ENCODE measurements at regions not wholly inside any gene's neighbourhood (a gene's known extent, or its start where the extent isn't known, plus 50 kb on each side); places are given as distances from the start of the nearest gene placed in this dataset.

DNA sequence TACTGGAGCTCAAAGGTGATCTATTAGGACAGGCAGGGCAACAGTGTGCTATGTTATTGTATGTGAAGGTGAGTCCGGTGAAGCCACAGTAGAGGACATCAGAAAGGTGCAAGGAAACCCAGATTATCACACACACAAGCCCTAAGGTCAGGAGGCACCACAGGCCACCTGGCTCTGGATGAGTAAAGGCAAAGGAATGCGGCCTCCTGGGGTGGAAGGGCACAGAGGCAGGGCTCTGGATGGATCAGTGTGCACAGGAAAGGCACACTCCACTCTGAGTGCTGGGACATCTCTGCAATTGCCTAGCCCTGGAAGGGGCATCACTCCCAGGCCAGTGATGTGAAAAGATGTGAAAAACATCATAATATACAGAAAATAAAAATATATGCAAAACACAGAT, 683.5 kb downstream of the TRIML1 start:
- DNase-seq (ENCODE audit: low read depth in 2 of 2), result no peak

DNA sequence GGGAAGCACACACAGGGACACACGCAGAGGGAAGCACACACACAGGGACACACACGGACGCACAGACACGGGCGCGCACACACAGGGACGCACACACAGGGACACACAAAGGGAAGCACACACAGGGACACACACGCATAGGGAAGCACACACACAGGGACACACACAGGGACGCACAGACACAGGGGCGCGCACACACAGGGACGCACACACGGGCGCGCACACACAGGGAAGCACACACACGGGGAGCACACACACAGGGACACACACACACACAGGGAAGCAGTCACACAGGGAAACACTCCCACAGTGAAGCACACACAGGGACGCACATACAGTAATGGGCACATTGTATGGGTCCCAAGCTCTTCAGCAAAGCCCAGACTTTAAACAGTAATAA, 685.3 kb downstream of the TRIML1 start:
- no peak for DNase-seq (ENCODE audit: low read depth in 2 of 2)

- no peak for DNase-seq (ENCODE audit: low read depth in 2 of 2)
Observed at GRCh38 chr4:188826393-188826792, 687.2 kb downstream of the TRIML1 start.

- no peak for DNase-seq (ENCODE audit: low read depth in 2 of 2)
Observed at GRCh38 chr4:188839704-188840103, 700.5 kb downstream of the TRIML1 start.

DNA sequence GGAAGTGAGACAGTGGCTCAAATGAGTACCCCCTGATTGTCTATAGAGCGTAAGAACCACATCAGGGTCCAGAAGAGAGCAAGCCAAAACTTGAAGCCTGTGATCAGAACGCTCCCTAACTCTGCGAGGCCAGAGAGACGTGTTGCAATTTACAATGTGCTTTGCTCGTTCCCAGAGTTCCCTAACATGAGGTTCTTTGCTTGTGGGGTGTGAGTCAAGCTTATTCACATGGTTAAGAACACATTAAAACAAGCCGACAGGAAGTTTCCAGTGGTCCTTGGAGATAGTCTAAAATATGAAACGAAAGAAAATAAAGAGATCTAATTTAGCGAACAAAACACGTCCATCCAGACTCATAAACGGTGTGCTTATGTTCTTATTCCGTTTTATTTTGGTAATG, 702.3 kb downstream of the TRIML1 start:
- no peak for DNase-seq (ENCODE audit: low read depth in 2 of 2)

DNA sequence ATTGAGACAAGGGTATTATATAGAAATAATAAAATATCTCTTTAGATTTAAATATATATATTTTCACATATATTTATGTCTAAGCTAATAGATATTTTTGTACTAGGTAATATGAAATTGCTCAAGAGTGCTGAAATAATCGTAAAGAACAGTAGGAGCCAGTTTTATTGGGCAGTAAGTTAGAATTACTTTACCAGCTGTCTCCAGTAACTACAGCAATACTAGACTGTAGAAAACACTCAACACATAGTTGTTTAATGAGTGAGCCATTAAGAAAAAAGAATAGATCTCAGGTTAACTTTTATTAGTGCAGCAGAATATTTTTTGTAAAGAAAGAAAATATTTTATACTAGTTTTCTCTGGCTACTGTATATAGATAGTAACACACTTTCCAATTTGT, 715.2 kb downstream of the TRIML1 start:
- DNase-seq (ENCODE audit: low read depth in 2 of 2), result no peak

GRCh38 chr4:188858696-188859095, 719.5 kb downstream of the TRIML1 start:
- no peak for DNase-seq (ENCODE audit: low read depth in 2 of 2)

DNA sequence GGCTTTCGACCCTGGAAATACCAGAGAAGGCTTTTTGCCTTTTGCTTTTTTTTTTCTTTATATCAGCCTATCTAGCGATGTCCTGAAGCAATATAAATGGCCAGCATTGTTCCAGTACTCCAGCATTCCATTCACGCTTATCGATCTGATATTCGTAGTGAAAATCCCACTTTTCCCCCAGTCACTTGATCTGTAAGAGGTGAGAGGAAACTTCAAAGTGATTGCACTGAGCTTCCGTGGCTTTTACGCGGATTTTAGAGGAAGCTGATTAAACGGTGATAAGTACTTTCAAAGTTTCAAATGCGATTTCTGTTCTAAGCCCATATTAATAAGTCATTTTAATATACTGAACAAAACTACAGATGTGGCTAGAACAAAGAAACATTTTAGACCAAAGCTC, 725.5 kb downstream of the TRIML1 start:
- DNase-seq (ENCODE audit: low read depth in 2 of 2), result no peak

- DNase-seq (ENCODE audit: low read depth in 2 of 2), result no peak
Observed at GRCh38 chr4:188867796-188868195, 728.6 kb downstream of the TRIML1 start.

GRCh38 chr4:188869581-188869980, 730.3 kb downstream of the TRIML1 start:
- DNase-seq (ENCODE audit: low read depth in 2 of 2), result no peak

DNA sequence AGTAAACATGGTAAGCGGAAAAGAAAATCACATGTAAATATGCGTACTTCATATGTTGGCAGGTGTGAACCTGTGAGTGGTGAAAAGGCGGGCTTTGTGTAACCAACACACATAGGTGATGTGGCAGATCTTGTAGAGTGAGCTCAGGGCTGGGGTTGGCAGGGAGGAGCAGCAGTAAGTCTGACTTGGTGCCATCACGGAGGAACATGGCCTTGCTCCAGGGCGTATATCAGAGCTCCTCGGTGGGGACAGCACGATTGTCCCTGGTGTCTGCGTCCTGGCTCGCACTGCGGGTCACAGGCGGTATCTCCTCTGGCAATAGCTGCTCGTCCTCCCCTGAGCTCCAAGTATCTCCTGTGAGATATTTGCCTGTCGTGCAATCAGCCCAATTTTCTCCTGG, 733.6 kb downstream of the TRIML1 start:
- no peak for DNase-seq (ENCODE audit: low read depth in 2 of 2)

- no peak for DNase-seq (ENCODE audit: low read depth in 2 of 2)
Observed at GRCh38 chr4:188876881-188877280, 737.6 kb downstream of the TRIML1 start.

DNA sequence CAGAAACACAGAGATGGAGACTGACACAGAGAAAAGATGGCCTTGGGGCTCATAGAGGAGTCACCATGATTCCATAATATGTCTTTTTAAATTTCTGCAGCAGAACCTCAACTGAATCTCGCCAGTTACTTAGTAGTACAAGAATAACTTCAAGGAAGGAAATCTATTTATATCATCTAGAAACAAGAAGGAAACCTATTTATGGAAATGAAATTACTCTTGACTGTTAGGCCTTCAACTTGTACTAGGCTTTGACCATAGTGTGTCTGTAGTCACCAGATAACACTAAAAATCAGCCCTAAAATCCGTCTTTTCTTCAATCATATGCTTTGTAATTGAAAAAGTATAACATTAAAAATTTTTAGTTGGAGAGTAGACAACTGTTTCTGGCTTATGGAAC, 740.4 kb downstream of the TRIML1 start:
- no peak for DNase-seq (ENCODE audit: low read depth in 2 of 2)

DNA sequence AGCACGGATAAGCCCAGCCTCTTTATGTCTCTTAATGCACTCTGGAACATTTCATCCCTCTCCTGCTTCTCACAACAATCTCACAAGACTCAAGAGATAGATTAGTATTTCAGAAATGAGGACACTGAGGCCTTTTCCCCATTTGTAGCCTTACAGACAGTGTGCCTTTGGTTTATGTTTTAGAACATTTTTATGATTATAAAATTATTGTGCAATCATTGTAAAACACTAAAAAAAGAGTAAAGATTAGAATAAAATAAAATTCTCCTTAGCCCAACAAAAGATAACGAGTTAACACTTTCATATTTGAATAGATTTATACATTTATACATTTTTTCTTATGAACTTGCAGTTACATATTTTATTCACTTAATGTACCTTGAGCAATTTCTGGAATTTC, 748.7 kb downstream of the TRIML1 start:
- DNase-seq (ENCODE audit: low read depth in 2 of 2), result no peak

DNA sequence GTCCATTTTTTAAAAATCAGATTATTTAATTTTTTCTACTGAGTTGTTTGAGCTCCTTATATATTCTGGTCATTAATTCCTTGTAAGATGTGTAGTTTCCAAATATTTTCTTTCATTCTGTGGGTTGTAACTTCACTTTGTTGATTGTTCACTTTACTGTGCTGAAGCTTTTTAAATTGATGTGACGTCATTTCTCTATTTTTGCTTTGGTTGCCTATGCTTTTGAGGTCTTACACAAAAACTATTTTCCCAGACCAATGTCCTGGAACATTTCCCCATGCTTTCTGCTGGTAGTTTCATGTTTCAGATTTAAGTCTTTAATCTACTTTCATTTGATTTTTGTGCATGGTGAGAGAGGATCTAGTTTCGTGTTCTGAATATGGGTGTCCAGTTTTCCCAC, 753.6 kb downstream of the TRIML1 start:
- DNase-seq (ENCODE audit: low read depth in 2 of 2), result no peak

DNA sequence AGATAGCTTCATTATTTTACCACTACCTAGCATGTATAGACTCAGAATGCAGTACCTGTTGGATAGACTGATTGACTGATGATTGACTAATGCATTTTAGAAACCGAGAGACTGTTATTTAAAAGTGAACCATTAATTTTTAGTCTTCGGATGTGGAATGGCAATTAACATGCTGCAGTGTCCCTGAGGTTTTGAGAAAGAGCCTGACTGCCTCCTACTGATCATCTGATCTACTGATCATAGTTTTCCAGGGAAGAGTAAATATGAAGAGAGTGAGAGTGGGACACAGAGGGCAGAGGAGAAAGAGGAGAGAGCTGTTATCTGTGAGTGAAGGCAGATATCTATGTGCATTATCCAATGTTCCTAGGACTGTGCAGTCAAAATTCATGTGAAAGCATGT, 764.7 kb downstream of the TRIML1 start:
- no peak for DNase-seq (ENCODE audit: low read depth in 2 of 2)

GRCh38 chr4:188904617-188905016, 765.4 kb downstream of the TRIML1 start:
- no peak for DNase-seq (ENCODE audit: low read depth in 2 of 2)

- DNase-seq (ENCODE audit: low read depth in 2 of 2), result no peak
Observed at GRCh38 chr4:188905248-188905647, 766.0 kb downstream of the TRIML1 start.

- no peak for DNase-seq (ENCODE audit: low read depth in 2 of 2)
Observed at GRCh38 chr4:188911199-188911598, 772.0 kb downstream of the TRIML1 start.

- no peak for DNase-seq (ENCODE audit: low read depth in 2 of 2)
Observed at GRCh38 chr4:188911707-188912106, 772.5 kb downstream of the TRIML1 start.

- DNase-seq (ENCODE audit: low read depth in 2 of 2), result no peak
Observed at GRCh38 chr4:188915175-188915574, 775.9 kb downstream of the TRIML1 start.

DNA sequence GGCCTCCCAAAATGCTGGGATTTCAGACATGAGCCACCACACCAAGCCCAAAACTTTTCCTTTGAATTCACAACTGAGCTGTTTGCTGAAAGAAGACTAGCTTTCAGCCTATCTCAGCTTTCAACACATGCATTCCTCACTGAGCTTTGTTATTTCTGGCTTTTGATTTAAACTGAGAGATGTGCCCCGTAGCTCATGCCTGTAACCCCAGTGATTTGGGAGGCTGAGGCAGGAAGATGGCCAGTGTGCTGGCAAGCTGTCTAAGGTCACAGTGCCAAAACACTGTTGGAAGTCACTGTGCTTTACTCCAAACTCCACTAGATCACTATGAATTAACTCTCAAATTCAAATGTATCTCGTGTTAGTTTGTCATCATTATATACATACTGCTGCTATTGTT, 779.5 kb downstream of the TRIML1 start:
- no peak for DNase-seq (ENCODE audit: low read depth in 2 of 2)

DNA sequence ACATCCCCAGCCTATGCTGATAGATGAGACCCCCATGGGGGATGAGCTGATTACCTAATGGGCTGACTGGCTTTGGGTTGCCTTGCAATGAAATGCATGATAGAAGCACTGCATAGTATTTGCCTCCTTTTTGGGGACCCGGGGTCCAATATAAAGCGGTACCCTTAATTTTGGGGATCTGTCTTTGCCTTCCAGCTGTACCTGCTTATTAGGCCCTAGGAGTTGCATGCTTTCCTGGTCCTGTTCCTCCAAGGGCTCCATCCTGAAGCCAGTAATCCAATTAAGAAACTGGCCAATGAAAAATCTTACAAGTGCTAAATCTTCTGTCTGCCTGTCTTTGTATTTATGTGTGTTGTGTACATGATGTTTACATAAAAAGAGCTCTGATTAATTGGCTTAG, 791.6 kb downstream of the TRIML1 start:
- no peak for DNase-seq (ENCODE audit: low read depth in 2 of 2)

GRCh38 chr4:188934320-188934962, 795.2 kb downstream of the TRIML1 start:
- no peak for DNase-seq (ENCODE audit: low read depth in 2 of 2)

Data from stimulated activated CD4-positive, alpha-beta T cell treated with anti-CD3 and anti-CD28 coated beads, Interleukin-15, amount 100 ng/mL, for 48 hours (primary cell).